ENCODE measurements at regions not wholly inside any gene's neighbourhood (a gene's known extent, or its start where the extent isn't known, plus 50 kb on each side); places are given as distances from the start of the nearest gene placed in this dataset.
A peak's percentile ranks its signal among the peaks of the same experiment; 100 is the strongest.

DNA sequence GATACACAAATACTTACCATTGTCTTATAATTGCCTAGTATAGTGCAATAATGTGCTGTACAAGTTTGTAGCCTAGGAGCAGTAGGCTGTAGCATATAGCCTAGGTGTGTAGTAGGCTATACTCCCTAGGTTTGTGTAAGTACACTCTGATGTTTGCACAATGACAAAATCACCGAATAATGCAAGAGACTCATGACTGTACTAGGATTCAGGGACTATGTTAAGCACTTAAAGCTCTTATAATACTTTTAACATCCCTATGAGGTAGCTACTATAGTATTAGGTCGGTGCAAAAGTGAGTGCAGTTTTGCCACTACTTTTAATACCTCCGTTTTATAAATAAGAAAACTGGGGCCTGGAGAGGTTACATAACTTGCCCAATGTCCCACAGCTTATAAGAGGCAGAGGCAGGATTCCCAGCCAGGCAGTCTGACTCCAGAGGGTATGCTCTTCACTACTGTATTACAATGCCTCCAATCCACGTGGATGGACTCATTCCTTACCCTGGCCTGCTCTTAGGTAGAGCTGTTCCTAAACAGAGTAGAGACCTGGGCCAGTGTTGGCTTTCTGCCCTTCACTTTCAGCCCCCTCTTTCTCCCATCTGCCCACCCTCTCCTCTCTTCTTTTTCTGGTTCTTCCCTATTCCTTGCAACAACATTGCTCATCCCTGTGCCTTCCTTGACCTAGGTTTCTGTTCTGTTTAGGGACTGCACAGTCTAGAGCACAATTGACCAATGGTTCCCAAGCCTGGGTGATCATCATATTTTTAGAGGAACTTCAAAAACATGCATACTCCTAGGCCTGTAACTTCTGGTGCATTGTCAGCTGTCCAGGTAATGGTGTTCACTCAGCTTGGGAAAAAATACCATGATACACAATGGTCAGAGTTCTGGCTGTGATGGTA lies 114.0 kb downstream of the CARTPT start:
- Histone ChIP-seq H4K20me1 (ENCODE audit: control insufficient read depth, extremely low read depth, insufficient read depth, low read length) (no peaks in the 10 kb centered on the region), H3K36me3 (ENCODE audit: control insufficient read depth, insufficient read depth, low read length) (no peaks in the 10 kb centered on the region), H3K27me3 (ENCODE audit: control insufficient read depth, insufficient read depth, low read length) (no peaks in the 10 kb centered on the region), H2AFZ (ENCODE audit: low read length) (no peak overlapping the region), H3K9me3 (ENCODE audit: control insufficient read depth, insufficient read depth, low read depth, low read length) (no peaks in the 10 kb centered on the region), H3K27ac (ENCODE audit: insufficient read depth, low read length) (no peak overlapping the region), H3K4me1 (ENCODE audit: control insufficient read depth, extremely low read depth, insufficient read depth, low read length) (peaks cover 5% of the 10 kb centered on the region), H3K4me3 (replicated peaks in 1 of 4; ENCODE audit: control extremely low read depth in 1 of 4, insufficient read depth in 1 of 4, low read depth in 3 of 4, low read length in 4 of 4) (no peak overlapping the region), H3K9ac (ENCODE audit: insufficient read depth, low read length) (no peak overlapping the region), H3K4me2 (ENCODE audit: extremely low read depth, insufficient read depth, low read length) (no peak overlapping the region), H3K79me2 (ENCODE audit: control insufficient read depth, insufficient read depth, low read length) (no peaks in the 10 kb centered on the region)
- TF ChIP-seq EZH2 (IDR thresholded peaks at IDR 0.05; ENCODE audit: low read length, missing control alignments) = no peak
- TF ChIP-seq, protein P1, sequence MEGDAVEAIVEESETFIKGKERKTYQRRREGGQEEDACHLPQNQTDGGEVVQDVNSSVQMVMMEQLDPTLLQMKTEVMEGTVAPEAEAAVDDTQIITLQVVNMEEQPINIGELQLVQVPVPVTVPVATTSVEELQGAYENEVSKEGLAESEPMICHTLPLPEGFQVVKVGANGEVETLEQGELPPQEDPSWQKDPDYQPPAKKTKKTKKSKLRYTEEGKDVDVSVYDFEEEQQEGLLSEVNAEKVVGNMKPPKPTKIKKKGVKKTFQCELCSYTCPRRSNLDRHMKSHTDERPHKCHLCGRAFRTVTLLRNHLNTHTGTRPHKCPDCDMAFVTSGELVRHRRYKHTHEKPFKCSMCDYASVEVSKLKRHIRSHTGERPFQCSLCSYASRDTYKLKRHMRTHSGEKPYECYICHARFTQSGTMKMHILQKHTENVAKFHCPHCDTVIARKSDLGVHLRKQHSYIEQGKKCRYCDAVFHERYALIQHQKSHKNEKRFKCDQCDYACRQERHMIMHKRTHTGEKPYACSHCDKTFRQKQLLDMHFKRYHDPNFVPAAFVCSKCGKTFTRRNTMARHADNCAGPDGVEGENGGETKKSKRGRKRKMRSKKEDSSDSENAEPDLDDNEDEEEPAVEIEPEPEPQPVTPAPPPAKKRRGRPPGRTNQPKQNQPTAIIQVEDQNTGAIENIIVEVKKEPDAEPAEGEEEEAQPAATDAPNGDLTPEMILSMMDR (conservative IDR thresholded peaks at IDR 0.05 in 1 of 2, IDR thresholded peaks at IDR 0.05 in 1 of 2; ENCODE audit: low read depth in 1 of 2, low read length in 2 of 2) = no peak
- DNase-seq (ENCODE audit: low read depth in 2 of 2) = no peak

- no peaks in the 10 kb centered on the region for H4K20me1 ChIP-seq (ENCODE audit: control insufficient read depth, extremely low read depth, insufficient read depth, low read length)
- peaks cover 5% of the 10 kb centered on the region for H3K4me1 ChIP-seq (ENCODE audit: control insufficient read depth, extremely low read depth, insufficient read depth, low read length)
- no peaks in the 10 kb centered on the region for H3K36me3 ChIP-seq (ENCODE audit: control insufficient read depth, insufficient read depth, low read length)
- TF ChIP-seq, protein P1 (conservative IDR thresholded peaks at IDR 0.05 in 1 of 2, IDR thresholded peaks at IDR 0.05 in 1 of 2; ENCODE audit: low read depth in 1 of 2, low read length in 2 of 2) = no peak
- TF ChIP-seq EZH2 (IDR thresholded peaks at IDR 0.05; ENCODE audit: low read length, missing control alignments) = no peak
- no peaks in the 10 kb centered on the region for H3K9me3 ChIP-seq (ENCODE audit: control insufficient read depth, insufficient read depth, low read depth, low read length)
- H3K79me2 ChIP-seq (ENCODE audit: control insufficient read depth, insufficient read depth, low read length) = no peaks in the 10 kb centered on the region
- H3K27ac ChIP-seq (ENCODE audit: insufficient read depth, low read length) = no peak overlapping the region
- DNase-seq (ENCODE audit: low read depth in 2 of 2) = no peak
- H3K4me2 ChIP-seq (ENCODE audit: extremely low read depth, insufficient read depth, low read length) = no peak overlapping the region
- no peak overlapping the region for H3K9ac ChIP-seq (ENCODE audit: insufficient read depth, low read length)
- H3K4me3 ChIP-seq (replicated peaks in 1 of 4; ENCODE audit: control extremely low read depth in 1 of 4, insufficient read depth in 1 of 4, low read depth in 3 of 4, low read length in 4 of 4) = no peak overlapping the region
- H2AFZ ChIP-seq (ENCODE audit: low read length) = no peak overlapping the region
- peaks cover 3% of the 10 kb centered on the region for H3K27me3 ChIP-seq (ENCODE audit: control insufficient read depth, insufficient read depth, low read length)
Measured at GRCh38 chr5:71834601-71835000, 115.5 kb downstream of the CARTPT start.

DNA sequence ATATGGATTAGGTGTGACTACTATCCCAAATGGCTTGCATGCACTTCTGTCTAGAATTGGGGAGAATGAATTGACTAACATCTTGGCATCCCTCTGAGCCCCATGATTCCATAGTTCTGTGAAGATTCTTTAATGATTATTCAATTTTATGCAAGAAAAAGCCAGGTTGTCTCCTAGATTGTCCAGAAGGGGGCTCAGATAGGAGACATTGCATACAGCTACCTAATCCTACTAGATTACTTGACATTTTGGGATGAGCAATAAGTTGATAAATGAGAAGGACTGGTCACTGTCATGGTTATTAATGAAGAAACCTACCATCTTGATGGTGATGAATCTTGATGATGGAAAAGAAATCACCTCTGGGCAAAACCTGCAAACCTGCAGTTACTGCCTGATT lies 117.0 kb downstream of the CARTPT start:
- Histone ChIP-seq H3K4me1 (ENCODE audit: control insufficient read depth, extremely low read depth, insufficient read depth, low read length) (peaks cover 3% of the 10 kb centered on the region), H3K9me3 (ENCODE audit: control insufficient read depth, insufficient read depth, low read depth, low read length) (no peaks in the 10 kb centered on the region), H3K79me2 (ENCODE audit: control insufficient read depth, insufficient read depth, low read length) (no peaks in the 10 kb centered on the region), H3K9ac (ENCODE audit: insufficient read depth, low read length) (no peak overlapping the region), H3K27ac (ENCODE audit: insufficient read depth, low read length) (no peak overlapping the region), H3K4me3 (replicated peaks in 1 of 4; ENCODE audit: control extremely low read depth in 1 of 4, insufficient read depth in 1 of 4, low read depth in 3 of 4, low read length in 4 of 4) (no peak overlapping the region), H4K20me1 (ENCODE audit: control insufficient read depth, extremely low read depth, insufficient read depth, low read length) (no peaks in the 10 kb centered on the region), H3K36me3 (ENCODE audit: control insufficient read depth, insufficient read depth, low read length) (no peaks in the 10 kb centered on the region), H3K27me3 (ENCODE audit: control insufficient read depth, insufficient read depth, low read length) (peaks cover 6% of the 10 kb centered on the region), H2AFZ (ENCODE audit: low read length) (no peak overlapping the region), H3K4me2 (ENCODE audit: extremely low read depth, insufficient read depth, low read length) (no peak overlapping the region)
- DNase-seq (ENCODE audit: low read depth in 2 of 2) = peak; percentile 12 to 19
- no peak for TF ChIP-seq EZH2 (IDR thresholded peaks at IDR 0.05; ENCODE audit: low read length, missing control alignments)
- TF ChIP-seq, protein P1 (conservative IDR thresholded peaks at IDR 0.05 in 1 of 2, IDR thresholded peaks at IDR 0.05 in 1 of 2; ENCODE audit: low read depth in 1 of 2, low read length in 2 of 2) = peak in 1 of 2 donors; percentile 31
